ENCODE measurements at regions not wholly inside any gene's neighbourhood (a gene's known extent, or its start where the extent isn't known, plus 50 kb on each side); places are given as distances from the start of the nearest gene placed in this dataset.
A peak's percentile ranks its signal among the peaks of the same experiment; 100 is the strongest.
"Not testable (repeated sequence)": the region's sequence is repeated elsewhere in the genome, so short reads cannot be mapped to it uniquely, and the experiment has no call there.

DNA sequence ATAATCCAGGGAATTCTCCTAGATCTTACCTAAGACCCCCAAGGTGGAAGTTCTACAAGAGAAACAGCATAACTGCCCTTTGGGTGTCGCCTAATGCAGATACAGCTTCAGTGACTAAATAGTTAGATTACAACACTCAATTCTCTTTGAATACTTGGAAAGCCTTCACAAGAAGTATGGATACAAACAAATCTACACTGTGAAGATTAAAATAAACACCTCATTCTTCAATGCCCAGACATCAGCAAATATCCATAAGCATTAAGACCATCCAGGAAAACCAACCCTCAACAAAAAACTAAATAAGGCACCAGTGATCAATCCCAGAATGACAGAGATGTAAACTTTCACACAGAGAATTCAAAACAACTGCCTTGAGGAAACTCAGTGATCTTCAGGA lies 963.2 kb downstream of the PLOD2 start:
- no peak for DNase-seq

DNA sequence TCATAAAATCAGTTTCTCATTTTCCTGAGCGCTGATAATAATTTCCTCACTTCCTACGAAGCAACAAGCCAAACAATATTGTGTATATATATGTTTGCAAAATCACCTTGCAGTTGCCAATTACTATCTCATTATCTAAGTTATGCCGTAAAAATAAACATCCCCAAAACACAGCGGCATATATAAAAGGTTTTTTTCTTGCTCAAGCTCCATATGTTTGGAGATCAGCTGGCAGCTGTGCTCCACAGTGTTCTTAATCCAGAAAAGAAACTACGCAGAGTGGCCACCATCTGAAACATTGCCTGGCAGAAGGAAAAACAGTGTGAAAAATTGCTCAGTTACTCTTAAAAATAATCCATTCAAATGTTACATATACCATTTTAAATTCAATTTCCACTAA lies 951.4 kb downstream of the PLOD2 start:
- no peak for DNase-seq

DNA sequence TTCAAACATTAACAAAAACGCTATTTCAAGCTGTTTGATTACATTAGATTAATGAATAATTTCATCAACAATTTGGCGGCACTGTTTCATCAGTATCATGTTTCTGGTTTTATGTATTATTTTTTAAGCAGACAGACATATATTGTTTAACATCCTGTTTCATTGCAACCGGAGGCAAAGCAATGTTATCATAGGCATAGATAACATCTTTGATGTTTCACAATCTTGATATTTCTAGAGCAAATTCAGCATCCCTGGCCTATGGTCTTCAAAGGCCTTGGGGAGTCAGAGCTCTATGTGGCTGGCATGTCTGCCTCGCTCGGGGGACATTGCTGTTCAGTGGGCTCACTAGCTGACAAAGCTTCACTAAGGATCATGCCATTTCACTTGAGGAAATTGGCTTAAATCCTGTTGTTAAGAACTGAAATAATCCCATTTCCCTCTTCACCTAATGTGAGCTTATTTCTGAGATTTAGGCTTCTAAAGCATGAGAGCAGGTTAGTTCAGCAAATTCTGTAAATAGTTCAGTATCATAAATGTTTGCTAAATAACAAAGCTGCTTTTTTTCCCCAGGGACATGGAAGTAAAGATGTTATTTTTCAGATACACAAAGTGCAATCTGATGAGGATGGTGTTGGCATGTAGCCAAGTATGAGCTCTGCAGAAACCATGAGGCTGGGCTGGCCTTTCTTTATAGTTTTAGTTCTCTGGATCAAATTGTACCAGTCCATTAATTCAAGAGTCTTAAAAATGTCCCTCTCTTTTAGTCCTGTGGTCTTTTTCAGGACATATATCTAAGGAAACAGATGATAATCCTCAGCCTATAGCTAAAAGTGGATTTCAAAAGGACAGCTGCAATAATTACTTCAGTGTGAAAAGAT lies 941.4 kb downstream of the PLOD2 start:
- peak; percentile 24 to 60 for DNase-seq

GRCh38 chr3:145224886-145225285 lies 936.1 kb downstream of the PLOD2 start:
- no peak for DNase-seq

GRCh38 chr3:145243875-145244274 lies 917.1 kb downstream of the PLOD2 start:
- no peak for DNase-seq

DNA sequence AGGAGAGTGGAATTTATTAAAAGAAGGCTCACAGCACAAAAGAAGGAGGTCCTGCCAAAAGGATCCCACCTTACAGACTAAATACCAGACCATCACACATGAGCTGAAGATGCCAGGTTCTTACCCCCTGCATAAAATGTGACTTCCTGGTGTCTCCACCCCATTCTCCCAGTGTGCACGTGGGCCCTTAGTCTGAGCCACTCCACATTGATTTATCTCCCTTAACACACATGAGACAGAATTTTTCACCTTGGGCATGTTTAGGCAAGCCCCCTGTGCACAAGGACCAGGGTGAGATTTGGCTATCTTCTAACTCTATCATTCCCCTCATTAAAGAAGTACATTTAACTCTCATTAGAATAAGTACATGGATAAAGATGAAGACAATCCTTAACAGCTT lies 916.7 kb downstream of the PLOD2 start:
- no peak for DNase-seq

GRCh38 chr3:145246291-145246690 lies 914.7 kb downstream of the PLOD2 start:
- DNase-seq: no peak

DNA sequence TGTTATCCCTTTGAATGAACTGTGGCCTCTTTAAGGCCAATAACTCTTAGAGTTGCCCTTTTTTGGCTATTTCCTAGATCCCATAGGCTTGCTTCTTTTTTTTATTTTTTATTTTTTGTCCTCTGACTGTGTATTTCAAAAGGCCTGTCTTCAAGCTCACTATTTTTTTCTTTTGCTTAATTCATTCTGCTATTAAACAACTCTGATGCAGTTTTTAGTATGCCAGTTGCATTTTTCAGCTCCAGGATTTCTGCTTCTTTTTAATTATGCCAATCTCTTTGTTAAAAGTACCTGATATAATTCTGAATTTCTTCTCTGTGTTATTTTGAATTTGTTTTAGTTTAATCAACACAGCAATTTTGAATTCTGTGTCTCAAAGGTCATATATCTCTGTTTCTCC lies 912.1 kb downstream of the PLOD2 start:
- no peak for DNase-seq

GRCh38 chr3:145251311-145251710 lies 909.7 kb downstream of the PLOD2 start:
- no peak for DNase-seq

DNA sequence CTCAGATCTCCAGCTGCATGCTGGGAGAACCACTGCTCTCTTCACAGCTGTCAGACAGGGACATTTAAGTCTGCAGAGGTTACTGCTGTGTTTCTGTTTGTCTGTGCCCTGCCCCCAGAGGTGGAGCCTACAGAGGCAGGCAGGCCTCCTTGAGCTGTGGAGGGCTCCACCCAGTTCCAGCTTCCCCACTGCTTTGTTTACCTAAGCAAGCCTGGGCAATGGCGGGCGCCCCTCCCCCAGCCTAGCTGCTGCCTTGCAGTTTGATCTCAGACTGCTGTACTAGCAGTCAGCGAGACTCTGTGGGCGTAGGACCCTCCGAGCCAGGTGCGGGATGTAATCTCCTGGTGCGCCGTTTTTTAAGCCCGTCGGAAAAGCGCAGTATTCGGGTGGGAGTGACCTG lies 903.0 kb downstream of the PLOD2 start:
- DNase-seq: not testable (repeated sequence)

DNA sequence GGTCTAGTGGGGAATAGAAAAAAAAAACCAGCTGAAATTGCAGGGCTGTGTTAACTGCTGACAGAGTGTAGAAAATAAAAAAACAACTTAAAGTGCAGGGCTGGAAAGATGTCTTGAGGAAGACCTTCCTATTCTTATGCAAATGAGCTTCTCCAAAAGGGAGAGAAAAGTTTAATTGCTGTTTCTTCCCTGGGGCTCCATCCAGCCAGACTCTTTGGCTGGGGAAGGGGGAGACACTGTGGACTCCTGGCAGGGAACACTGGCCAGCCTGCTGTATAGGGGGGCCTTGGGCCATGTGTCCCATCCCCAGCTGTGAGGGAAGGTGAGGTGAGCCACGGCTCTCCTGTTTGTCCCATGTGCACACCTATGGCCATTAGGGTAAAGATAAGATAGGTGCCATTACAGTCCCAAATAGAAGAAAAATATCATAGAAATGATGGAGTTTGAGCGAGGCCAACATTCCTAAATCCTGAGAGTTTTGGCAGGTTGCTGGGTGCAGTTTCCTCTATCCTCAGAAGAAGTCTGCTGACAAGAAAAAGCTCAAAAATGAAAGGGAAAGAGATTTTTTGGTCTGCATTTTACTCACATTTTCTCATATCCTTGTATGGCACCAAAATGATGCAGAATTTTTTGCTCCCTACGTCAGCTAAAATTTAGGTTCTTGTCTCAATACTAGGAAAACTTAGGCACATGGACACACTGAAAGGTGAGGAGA lies 901.7 kb downstream of the PLOD2 start:
- no peak for DNase-seq

GRCh38 chr3:145263458-145263857 lies 897.5 kb downstream of the PLOD2 start:
- not testable (repeated sequence) for DNase-seq

DNA sequence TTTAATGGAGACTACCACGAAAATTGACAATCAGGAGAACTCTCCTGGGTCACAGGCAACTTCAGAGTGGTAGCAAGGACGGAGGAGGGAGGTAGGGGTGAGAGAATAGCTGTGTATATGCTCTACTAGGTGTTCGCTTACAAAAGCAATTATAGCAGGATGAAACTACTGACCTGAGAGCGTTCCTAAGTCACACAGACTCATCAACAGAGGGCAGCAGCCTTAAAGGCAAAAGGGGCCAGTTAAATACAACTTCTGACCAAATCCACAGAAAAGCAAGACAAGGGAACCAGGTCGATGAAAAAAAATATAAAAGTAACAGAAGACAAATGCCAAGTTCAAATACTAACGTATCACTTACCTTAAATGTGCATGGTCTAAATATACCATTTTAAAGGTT lies 894.6 kb downstream of the PLOD2 start:
- no peak for DNase-seq

GRCh38 chr3:145269106-145269505 lies 891.9 kb downstream of the PLOD2 start:
- no peak for DNase-seq

DNA sequence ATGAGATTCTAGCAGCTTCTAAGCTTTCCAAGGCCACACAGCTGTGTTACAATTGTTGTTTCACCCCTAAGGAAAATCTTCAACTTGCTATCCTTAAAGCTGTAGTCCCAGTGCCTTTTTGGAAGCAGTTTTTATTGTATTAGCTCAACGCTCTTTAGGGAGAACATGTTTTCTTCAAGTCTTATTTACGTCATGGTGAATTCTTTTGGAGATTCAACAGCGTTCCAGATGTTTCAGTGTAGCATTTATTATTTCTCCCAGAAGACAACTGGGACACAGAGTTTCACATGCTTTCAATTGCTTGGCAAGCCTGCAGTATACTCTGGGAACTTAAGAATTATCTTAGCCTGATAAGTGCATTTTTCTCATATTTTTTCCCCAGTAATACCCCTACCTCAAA lies 888.3 kb downstream of the PLOD2 start:
- DNase-seq: no peak

DNA sequence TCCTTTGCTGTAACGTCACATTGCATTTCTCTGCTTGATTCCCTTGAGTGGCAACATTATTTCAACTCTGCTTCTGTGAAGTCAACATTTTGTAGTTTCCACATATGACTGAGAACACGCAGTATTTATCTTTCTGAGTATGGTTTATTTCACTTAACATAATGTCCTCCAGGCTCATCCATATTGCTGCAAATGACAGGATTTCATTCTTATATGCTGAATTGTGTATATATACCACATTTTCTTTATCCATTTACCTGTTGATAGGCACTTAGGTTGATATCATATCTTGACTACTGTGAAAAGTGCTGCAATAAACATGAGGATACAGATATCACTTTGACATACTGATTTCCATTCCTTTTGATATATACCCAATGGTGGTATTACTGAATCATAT lies 878.5 kb downstream of the PLOD2 start:
- DNase-seq: no peak

DNA sequence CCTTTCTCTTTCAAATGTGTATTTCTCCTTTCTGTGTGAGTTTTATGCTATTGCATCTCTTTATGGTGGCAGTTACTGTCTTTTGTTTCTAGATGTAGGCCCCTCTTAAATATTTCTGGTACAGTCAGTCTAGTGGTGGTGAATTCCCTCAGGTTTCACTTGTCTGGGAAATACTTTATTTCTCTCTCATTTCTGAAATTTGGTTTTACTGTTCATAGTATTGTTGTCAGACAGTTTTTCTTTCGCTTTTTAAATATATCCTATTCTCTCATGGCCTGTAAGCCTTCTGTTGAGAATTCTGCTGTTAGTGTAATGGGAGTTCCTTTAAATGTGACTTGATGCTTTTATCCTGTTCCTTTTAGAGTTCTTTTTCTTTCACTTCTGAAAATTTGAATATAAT lies 874.0 kb downstream of the PLOD2 start:
- no peak for DNase-seq

GRCh38 chr3:145290010-145290409 lies 871.0 kb downstream of the PLOD2 start:
- DNase-seq: no peak

GRCh38 chr3:145294572-145294971 lies 866.4 kb downstream of the PLOD2 start:
- DNase-seq: no peak

DNA sequence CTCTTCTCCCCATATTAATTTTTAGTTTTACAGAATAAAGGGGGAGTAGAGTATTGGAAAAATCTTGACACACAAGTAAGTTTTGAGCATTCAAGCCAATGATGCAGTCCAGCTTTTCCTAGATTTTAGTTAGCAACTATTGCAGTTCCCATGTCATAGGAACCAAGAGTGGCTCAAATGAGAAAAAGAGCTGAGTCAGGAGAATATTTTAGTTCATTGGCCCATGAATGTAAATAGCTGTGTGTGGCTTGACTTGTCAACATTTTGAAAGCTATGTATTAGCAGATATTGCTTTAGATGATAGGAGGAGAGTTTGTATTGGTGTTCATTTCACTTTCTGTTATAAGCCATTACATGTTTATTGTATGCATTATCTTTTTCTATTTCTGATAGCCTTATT lies 853.7 kb downstream of the PLOD2 start:
- DNase-seq: no peak

DNA sequence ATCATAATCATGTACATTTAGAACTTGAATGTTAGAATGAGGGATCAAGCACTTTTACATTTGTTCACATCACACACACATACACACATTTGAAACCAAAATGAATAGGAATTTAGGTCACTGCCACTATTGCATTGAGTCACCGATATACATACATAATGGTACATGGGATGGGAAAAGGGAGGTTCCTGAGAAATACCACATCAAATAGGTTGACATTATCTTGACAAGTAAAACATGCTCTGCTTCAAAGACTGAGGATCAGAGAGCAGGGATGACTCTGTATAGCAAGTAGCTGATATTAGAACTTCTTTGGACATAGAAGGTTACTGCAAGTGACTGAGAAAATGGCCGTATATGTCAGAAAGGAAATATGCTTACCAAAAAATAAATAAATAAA lies 847.2 kb downstream of the PLOD2 start:
- no peak for DNase-seq

GRCh38 chr3:145316253-145316652 lies 844.7 kb downstream of the PLOD2 start:
- not testable (repeated sequence) for DNase-seq

- no peak for DNase-seq
Measured at GRCh38 chr3:145326666-145327065, 834.3 kb downstream of the PLOD2 start.

GRCh38 chr3:145333427-145333826 lies 827.6 kb downstream of the PLOD2 start:
- DNase-seq: not testable (repeated sequence)

Measured in NCI-H1930 (cell line).